ENCODE measurements at regions not wholly inside any gene's neighbourhood (a gene's known extent, or its start where the extent isn't known, plus 50 kb on each side); places are given as distances from the start of the nearest gene placed in this dataset.

- Histone ChIP-seq H3K27me3 (ENCODE audit: control insufficient read depth in 2 of 2, insufficient read depth in 2 of 2, low read length in 2 of 2) (no peaks in the 10 kb centered on the region), H4K20me1 (replicated peaks; ENCODE audit: control insufficient read depth, extremely low read depth, insufficient read depth, low read length) (no peaks in the 10 kb centered on the region), H3K27ac (ENCODE audit: insufficient read depth, low read depth, low read length) (no peak overlapping the region), H2AFZ (ENCODE audit: low read depth, low read length) (no peak overlapping the region), H3K36me3 (ENCODE audit: control insufficient read depth in 2 of 2, extremely low read depth in 1 of 2, insufficient read depth in 2 of 2, low read length in 2 of 2) (no peaks in the 10 kb centered on the region), H3K4me2 (ENCODE audit: insufficient read depth, low read length) (no peak overlapping the region), H3K9me3 (replicated peaks; ENCODE audit: control insufficient read depth, insufficient read depth, low read length) (no peaks in the 10 kb centered on the region), H3K9ac (replicated peaks; ENCODE audit: extremely low read depth, insufficient read depth, low read length) (no peak overlapping the region), H3K4me3 (replicated peaks in 1 of 3; ENCODE audit: insufficient read depth in 1 of 3, low read depth in 1 of 3, low read length in 3 of 3) (no peak overlapping the region), H3K4me1 (ENCODE audit: control insufficient read depth, extremely low read depth, insufficient read depth, low read length) (no peaks in the 10 kb centered on the region), H3K9me1 (replicated peaks; ENCODE audit: control insufficient read depth, extremely low read depth, insufficient read depth, low read length) (no peaks in the 10 kb centered on the region), H3K79me2 (ENCODE audit: control insufficient read depth, insufficient read depth, low read length) (no peaks in the 10 kb centered on the region)
- no TSS peak for BruUV-seq (replicated peaks)
- DNase-seq (ENCODE audit: low read depth, low spot score) (no peak), FAIRE-seq (no peak)
- intact Hi-C loops (cut with micrococcal nuclease) (no loop called here), dilution Hi-C loops (cut with MboI; ENCODE audit: extremely low pct_ligation_motif_present, low sequenced_read_pairs) (no loop called here)
- TF ChIP-seq MAX (IDR thresholded peaks at IDR 0.05; ENCODE audit: insufficient read depth, insufficient read length) (no peak), POLR2AphosphoS5 (IDR thresholded peaks at IDR 0.05; ENCODE audit: insufficient read depth, low read depth, low read length) (no peak), FOS (IDR thresholded peaks at IDR 0.05; ENCODE audit: borderline replicate concordance, insufficient read depth, low read length) (no peak), MYC (IDR thresholded peaks at IDR 0.05; ENCODE audit: low read depth, low read length) (no peak), JUN (IDR thresholded peaks at IDR 0.05; ENCODE audit: borderline replicate concordance, insufficient read depth, insufficient read length, low read depth) (no peak), CTCF (IDR thresholded peaks at IDR 0.05; ENCODE audit: extremely low read depth in 1 of 2, insufficient read depth in 1 of 2, low read depth in 1 of 2, low read length in 2 of 2) (no peak), EZH2 (IDR thresholded peaks at IDR 0.05; ENCODE audit: borderline replicate concordance, low read depth, low read length, severe bottlenecking) (no peak), GATA2 (IDR thresholded peaks at IDR 0.05; ENCODE audit: insufficient read depth, insufficient read length, low read depth, low read length) (no peak), POLR2A (IDR thresholded peaks at IDR 0.05; ENCODE audit: low read depth, low read length) (no peak)
- ChIA-PET POLR2A (no interaction called here), CTCF (interaction anchor here (1.6 kb wide), 1 partner anchor 13 kb away, joined by 9 read pairs; no protein-coding TSS in a partner anchor)
Measured at GRCh38 chr9:32264170-32264864, 120.1 kb upstream of the ACO1 start.
